ENCODE measurements at regions not wholly inside any gene's neighbourhood (a gene's known extent, or its start where the extent isn't known, plus 50 kb on each side); places are given as distances from the start of the nearest gene placed in this dataset.
"Not testable (repeated sequence)": the region's sequence is repeated elsewhere in the genome, so short reads cannot be mapped to it uniquely, and the experiment has no call there.

GRCh38 chr20:30295967-30296366 is 961.5 kb upstream of the DEFB115 start:
- not testable (repeated sequence) for DNase-seq (ENCODE audit: low read depth)

- not testable (repeated sequence) for DNase-seq (ENCODE audit: low read depth)
Measured at GRCh38 chr20:30297878-30298595, 959.4 kb upstream of the DEFB115 start.

- not testable (repeated sequence) for DNase-seq (ENCODE audit: low read depth)
Measured at GRCh38 chr20:30300220-30300642, 957.2 kb upstream of the DEFB115 start.

- not testable (repeated sequence) for DNase-seq (ENCODE audit: low read depth)
Measured at GRCh38 chr20:30302786-30303185, 954.7 kb upstream of the DEFB115 start.

GRCh38 chr20:30309938-30310337 is 947.5 kb upstream of the DEFB115 start:
- DNase-seq (ENCODE audit: low read depth): not testable (repeated sequence)

- not testable (repeated sequence) for DNase-seq (ENCODE audit: low read depth)
Measured at GRCh38 chr20:30310385-30310784, 947.1 kb upstream of the DEFB115 start.

- DNase-seq (ENCODE audit: low read depth): not testable (repeated sequence)
Measured at GRCh38 chr20:30312220-30312619, 945.2 kb upstream of the DEFB115 start.

- not testable (repeated sequence) for DNase-seq (ENCODE audit: low read depth)
Measured at GRCh38 chr20:30313660-30314059, 943.8 kb upstream of the DEFB115 start.

GRCh38 chr20:30316063-30316462 is 941.4 kb upstream of the DEFB115 start:
- DNase-seq (ENCODE audit: low read depth): not testable (repeated sequence)

GRCh38 chr20:30316532-30317299 is 940.7 kb upstream of the DEFB115 start:
- not testable (repeated sequence) for DNase-seq (ENCODE audit: low read depth)

GRCh38 chr20:30333744-30334143 is 923.7 kb upstream of the DEFB115 start:
- not testable (repeated sequence) for DNase-seq (ENCODE audit: low read depth)

GRCh38 chr20:30337556-30337955 is 919.9 kb upstream of the DEFB115 start:
- DNase-seq (ENCODE audit: low read depth): not testable (repeated sequence)

GRCh38 chr20:30348932-30349331 is 908.5 kb upstream of the DEFB115 start:
- not testable (repeated sequence) for DNase-seq (ENCODE audit: low read depth)

- DNase-seq (ENCODE audit: low read depth): not testable (repeated sequence)
Measured at GRCh38 chr20:30356854-30357467, 900.5 kb upstream of the DEFB115 start.

- not testable (repeated sequence) for DNase-seq (ENCODE audit: low read depth)
Measured at GRCh38 chr20:30361756-30362155, 895.7 kb upstream of the DEFB115 start.

GRCh38 chr20:30376430-30376766 is 881.1 kb upstream of the DEFB115 start:
- not testable (repeated sequence) for DNase-seq (ENCODE audit: low read depth)

GRCh38 chr20:30376767-30377658 is 880.5 kb upstream of the DEFB115 start:
- peak; percentile 70 for DNase-seq (ENCODE audit: low read depth)

GRCh38 chr20:30378317-30378716 is 879.1 kb upstream of the DEFB115 start:
- DNase-seq (ENCODE audit: low read depth): not testable (repeated sequence)

- not testable (repeated sequence) for DNase-seq (ENCODE audit: low read depth)
Measured at GRCh38 chr20:30378721-30379120, 878.7 kb upstream of the DEFB115 start.

- not testable (repeated sequence) for DNase-seq (ENCODE audit: low read depth)
Measured at GRCh38 chr20:30384841-30385240, 872.6 kb upstream of the DEFB115 start.

GRCh38 chr20:30386099-30386498 is 871.4 kb upstream of the DEFB115 start:
- not testable (repeated sequence) for DNase-seq (ENCODE audit: low read depth)

GRCh38 chr20:30387823-30388222 is 869.6 kb upstream of the DEFB115 start:
- DNase-seq (ENCODE audit: low read depth): not testable (repeated sequence)

All from stimulated activated CD8-positive, alpha-beta memory T cell treated with anti-CD3 and anti-CD28 coated beads, Interleukin-15, amount 100 ng/mL, for 24 hours (primary cell).